GDM1 (cell line): ENCODE measurements at regions not wholly inside any gene's neighbourhood (a gene's known extent, or its start where the extent isn't known, plus 50 kb on each side); places are given as distances from the start of the nearest gene placed in this dataset.

Experiments
- DNase-seq: peaks from one replicate; lab custom pipeline; 2025; lab: John Stamatoyannopoulos, UW

GRCh38 chr10:78186572-78186971, 152.9 kb downstream of the RPS24 start:
- DNase-seq = no peak

- no peak for DNase-seq
Observed at GRCh38 chr10:78187371-78187770, 153.7 kb downstream of the RPS24 start.

DNA sequence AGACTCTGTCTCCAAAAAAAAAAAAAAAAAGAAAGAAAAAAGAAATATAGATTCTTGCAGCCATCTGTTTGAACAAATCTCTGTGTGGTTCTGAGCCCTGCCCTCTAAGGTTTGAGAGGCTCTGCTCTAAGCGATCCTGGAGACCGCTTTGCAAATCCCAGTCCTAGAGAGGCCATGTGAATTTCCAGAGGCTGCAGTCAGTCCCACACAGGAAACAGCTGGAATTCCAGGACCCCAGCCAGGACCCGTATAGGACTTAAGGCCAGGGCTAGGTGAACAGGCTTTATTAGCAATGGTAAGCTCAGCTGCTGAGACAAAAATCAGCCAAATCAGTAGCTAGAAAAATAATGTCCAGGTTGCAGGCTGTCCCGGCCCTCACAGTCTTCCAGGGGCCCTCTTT, 154.8 kb downstream of the RPS24 start:
- no peak for DNase-seq

- no peak for DNase-seq
Observed at GRCh38 chr10:78190051-78190825, 156.6 kb downstream of the RPS24 start.

DNA sequence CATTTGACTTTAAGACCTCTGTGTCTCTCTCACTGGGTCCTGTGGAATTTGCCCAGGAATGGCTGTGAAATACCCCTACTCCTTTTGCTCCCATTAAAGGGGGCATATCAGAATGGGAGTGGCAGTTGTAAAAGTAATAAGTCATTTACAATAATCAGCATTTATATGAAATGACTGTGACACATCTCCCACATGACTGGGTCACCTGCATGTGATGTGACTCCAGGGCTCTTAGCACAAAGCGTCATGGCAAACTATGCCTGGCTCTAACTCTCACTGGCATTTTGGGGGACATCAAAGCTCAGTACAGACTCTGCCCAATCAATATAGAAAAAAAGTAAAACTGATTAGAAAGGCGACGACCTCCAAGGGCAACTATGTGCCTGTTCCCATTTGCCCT, 157.6 kb downstream of the RPS24 start:
- DNase-seq = no peak

DNA sequence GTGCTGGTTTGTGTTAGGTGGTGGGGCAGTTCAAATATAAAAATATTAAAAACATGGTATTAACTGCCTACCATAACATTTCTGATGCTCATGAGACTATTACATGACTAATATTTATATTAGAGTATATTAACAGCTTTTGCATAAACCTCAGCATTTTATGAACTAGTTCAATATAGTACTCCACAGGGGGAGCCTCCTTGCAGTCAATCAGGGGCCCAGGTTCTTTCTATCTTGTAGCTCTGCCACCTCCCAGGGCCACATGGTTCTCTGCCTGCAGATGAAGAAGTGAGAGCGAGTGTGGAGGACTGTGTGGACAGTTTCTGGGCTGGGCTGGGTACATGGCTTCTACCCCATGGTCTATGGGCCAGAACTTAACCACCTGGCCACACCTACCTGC, 159.5 kb downstream of the RPS24 start:
- no peak for DNase-seq

- no peak for DNase-seq
Observed at GRCh38 chr10:78194050-78194449, 160.4 kb downstream of the RPS24 start.

DNA sequence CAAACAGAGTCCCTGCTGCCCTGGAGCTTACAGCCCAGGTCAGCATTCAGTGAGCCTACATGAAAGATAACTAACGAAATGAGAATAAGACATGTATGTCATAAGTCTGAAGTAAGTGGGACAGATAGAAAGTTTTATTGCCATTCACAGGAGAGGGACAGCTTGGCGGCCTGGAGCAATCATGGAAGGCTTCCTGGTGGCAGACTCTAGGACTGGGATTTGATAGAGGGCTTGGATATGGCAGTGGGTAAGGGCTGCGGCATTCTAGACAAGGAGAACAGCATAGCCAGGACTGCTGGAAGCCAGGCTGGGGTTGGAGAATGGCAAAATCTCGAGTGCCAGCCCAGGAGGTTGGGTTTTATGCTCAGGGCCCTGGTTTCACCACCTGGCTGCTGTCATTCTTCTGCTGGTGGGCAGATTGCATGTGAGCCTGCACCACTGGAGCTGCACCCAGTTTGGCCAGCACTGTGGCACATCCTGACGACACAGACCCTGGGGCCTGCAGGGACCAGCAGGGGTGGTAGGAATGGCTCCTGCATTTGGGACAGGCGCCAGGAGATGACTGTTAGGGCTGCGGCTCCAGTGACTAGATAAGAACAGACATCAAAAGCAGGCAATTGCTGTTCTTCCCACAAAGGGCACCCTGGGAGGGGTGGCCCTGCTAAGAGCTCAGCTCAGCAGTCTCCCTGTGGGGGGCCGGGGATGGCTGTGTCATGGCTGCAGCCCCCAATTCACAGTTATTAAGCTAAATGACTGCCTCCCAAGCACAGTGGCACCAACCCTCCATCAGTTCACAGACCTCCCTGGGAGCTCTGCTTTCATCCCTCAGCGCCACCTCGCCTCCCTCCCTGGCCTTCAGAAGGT, 161.1 kb downstream of the RPS24 start:
- DNase-seq = no peak

DNA sequence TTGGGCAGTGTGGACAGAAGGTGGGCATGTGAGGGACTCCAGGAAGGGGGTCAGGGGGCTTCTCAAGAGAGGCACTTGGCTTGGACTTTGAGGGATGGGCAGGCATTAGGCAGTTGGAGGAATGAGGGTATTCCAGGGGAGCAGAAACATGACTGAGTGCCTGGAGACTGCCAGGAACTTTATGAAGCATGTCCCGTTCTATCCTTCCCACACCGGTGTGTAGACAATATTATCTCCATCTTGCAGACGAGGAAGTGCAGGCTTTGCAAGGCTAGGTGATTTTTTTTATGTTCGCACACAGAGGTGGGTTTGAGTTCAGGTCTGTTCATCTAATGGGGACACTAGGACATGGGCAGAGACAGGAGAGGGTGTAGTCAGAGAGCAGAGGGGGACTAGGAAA, 162.7 kb downstream of the RPS24 start:
- DNase-seq = no peak

- no peak for DNase-seq
Observed at GRCh38 chr10:78196964-78197363, 163.3 kb downstream of the RPS24 start.

DNA sequence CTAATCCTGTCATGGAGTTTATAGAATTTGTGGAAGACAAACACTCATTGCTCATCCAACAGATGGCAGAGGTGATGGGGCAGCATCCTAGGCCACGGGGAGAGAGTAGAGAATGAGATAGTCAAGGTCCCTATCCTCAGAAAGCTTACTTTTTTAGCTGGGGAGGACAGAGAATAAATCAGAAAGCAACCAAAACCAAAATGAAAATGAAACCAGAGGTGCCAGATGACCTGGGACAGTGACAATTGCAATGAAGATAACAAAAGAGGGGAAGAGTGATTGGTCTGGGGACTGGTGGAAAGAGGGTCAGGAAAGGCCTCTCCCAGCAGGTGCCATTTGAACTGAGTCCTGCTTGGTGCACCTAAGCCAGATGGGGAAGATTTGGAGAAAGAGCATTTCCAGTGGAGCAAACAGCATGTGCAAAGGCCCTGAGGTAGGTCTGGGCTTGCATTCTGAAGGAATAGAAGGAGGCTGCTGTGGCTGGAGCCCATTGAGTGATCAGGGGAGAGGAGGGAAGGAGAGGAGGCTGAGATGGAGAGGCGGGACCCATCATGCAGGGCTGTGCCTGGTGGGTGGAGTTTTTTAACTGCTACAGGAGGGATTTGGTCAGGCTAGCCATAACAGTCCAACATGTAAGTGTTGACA, 164.1 kb downstream of the RPS24 start:
- no peak for DNase-seq

DNA sequence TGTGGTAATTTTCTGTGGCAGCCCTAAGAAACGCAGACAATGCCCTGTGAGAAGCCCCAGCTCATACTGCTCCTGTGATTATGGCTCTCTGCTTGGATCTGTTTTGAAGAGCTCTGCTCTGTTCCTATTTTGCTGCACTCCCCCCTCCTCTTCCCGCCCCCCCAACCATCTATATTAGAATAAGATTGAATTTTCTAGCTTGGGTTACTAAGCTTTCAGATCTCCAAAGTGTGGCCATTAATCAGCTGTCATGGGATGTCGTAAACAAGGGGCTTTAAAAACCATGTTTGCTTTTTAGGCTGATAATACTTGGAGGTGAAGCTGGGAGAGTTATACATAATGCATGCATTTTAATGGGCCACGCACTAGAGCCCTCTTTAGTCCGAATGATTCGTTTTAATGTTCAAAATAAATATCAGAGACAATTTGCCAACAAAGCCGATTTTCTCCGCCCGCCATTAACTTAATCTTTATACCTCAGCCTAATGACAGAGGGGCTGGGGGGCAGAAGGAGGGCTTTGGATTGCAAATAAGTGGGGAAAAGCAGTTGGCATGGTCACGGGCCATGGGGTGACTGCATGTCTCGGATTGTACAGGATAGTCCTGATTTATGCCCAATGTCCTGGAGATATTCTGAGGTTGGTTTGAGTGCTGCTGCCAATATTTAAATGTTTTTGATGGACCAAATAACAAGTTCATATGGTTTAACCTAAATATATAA, 165.5 kb downstream of the RPS24 start:
- DNase-seq = no peak

DNA sequence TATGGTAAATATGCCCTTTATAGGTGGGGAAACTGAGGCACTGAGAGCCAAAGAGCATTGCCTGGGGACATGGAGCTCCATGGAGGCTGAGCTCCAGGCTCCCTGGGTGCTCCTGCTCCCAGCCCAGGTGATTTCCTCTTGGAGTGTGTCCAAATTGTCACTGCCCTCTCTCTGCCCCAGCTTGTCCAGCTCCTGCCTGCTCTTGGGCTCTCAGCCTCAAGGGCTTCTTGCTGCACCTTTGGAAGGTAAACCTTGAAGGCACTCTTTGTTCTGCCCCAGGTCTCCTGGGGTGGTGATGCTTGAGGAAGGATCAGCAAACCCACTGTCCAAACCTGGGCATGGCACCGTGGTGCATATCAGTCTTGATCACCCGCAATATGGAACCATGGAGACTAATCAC, 166.1 kb downstream of the RPS24 start:
- DNase-seq = no peak

DNA sequence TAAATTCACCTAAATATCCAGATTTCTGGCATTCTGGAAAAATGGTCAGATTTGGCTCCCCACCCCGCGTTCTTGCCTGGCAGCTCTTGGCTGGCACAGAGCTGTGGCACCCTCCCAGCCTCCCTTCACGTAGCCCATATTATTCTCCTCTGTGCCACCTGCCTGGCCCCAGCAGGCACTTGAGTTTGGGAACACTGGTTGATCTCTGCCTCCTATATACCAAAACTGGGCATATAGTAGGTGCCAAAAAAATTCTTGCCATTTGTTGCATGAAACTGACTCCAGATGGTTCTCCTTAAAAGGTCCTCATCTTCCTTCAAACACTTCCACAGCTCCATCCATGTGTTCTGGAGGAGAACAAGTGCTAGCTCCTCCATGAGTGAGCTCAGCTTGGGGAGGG, 167.0 kb downstream of the RPS24 start:
- DNase-seq = no peak

GRCh38 chr10:78202386-78202785, 168.7 kb downstream of the RPS24 start:
- DNase-seq = no peak

GRCh38 chr10:78203915-78204818, 170.5 kb downstream of the RPS24 start:
- no peak for DNase-seq

DNA sequence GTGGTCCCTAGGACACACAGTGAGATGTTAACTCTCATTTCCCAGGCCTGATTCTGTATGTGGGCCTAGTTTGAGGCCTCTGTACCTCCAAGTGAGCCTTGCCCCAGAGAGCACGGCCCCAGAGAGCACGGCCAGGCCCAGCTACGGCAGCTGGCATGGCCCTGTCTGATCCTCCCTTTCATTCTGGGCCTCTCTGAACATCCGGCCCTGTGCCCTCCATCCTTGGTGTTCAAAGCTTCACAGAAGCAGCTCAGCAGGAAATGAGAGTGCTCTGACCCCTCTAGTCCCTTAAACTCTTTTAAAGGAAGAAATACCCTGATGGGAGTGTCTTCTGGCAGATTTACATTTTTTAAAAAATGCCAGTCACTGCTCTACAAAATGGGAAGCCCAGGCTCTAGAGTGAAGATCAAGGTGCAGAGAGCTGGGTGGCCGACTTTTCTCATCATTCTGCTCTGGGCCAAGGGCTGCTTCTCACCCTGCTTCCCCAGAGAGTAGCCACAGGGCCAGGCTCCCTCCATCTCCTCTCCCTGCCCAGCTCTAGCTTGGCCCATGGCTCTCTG, 171.9 kb downstream of the RPS24 start:
- DNase-seq = no peak

GRCh38 chr10:78207216-78207615, 173.6 kb downstream of the RPS24 start:
- no peak for DNase-seq

DNA sequence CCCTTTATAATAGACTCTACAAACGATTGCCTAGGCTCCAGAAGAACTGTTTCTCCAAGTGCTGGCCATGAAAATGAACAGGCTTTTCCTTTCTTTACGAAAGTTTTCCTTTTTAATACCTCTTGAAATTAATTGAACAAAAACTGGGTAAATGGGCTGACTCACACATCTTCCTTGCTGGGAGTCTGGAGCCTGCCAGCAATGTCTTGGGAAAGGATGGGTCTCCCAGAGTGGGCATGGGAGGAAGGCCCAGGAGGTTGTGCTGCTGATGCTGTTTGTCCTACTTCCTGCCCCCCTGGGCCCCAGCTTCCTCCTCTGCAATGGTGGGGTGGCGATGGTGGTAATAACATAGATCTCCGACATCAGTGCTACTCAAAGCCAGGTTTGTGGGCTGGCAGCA, 174.1 kb downstream of the RPS24 start:
- DNase-seq = no peak

DNA sequence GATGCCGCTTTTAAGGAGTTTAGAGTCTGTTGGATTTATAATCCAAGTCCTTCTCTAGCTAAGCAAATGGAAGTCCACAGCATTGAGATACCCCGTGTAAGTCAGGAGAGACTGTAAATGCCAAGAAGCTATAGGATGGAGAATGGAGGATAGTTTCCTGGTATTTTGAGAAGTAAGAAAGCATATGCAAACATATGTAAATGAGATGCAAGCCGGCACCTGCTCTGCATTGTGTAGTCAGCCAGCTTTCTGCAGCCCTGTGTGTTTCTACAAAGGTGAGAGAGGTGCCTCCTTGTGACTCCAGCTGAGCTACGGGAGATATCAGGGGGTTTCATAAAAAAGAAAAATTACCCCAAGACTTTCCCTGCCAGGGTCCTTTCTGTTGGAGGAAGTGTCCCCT, 176.3 kb downstream of the RPS24 start:
- no peak for DNase-seq

GRCh38 chr10:78210548-78210947, 176.9 kb downstream of the RPS24 start:
- no peak for DNase-seq
